T-helper 2 cell treated with Interferon-gamma antibody and Interleukin-4, amounts not matched to agents 5 μg/mL and 100 μg/mL, for 36 hours (primary cell): ENCODE measurements at regions not wholly inside any gene's neighbourhood (a gene's known extent, or its start where the extent isn't known, plus 50 kb on each side); places are given as distances from the start of the nearest gene placed in this dataset.

ENCODE experiments used
- DNase-seq: peaks from one replicate; pipeline ENCODE4 v3.0.0; 2021; ENCODE audit warnings: low spot score
- H3K27ac Mint-ChIP-seq: one replicate; pipeline ENCODE4 v1.8.0; 2021; ENCODE audit warnings: mild to moderate bottlenecking, mixed read lengths
- H3K27me3 Mint-ChIP-seq: one replicate; pipeline ENCODE4 v1.8.0; 2021; ENCODE audit warnings: low read depth, mixed read lengths
- H3K36me3 Mint-ChIP-seq: one replicate; pipeline ENCODE4 v1.8.0; 2021; ENCODE audit warnings: low read depth, mixed read lengths
- H3K4me1 Mint-ChIP-seq: one replicate; pipeline ENCODE4 v1.8.0; 2021; ENCODE audit warnings: low read depth, mixed read lengths
- H3K4me3 Mint-ChIP-seq: one replicate; pipeline ENCODE4 v1.8.0; 2022; ENCODE audit warnings: mild to moderate bottlenecking, moderate library complexity, mixed read lengths
- H3K9me3 Mint-ChIP-seq: one replicate; pipeline ENCODE4 v1.8.0; 2021; ENCODE audit warnings: mixed read lengths

DNA sequence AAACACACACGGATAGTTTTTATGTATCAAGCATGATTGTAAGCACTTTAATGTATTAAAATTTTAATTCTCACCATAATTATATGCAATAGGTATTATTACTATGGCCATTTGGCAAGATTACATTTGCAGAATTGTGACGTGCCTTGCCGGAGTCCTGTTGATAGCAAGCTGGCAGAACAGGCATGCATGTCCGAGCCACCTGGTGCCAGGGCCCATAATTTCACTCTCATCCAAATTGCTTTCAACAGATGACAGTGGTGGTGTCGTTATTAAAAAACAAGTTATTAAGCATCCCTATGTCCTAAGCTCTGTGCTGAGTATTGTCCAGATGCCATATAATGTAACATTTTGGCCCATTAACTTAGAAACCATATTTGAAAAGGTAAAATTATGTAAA lies 374.3 kb downstream of the FOXO1 start:
- DNase-seq: no peak
- Mint-ChIP-seq H3K27ac (no peak overlapping the region), H3K27me3 (no peaks in the 10 kb centered on the region), H3K4me1 (peaks cover 4% of the 10 kb centered on the region), H3K36me3 (peaks cover 4% of the 10 kb centered on the region), H3K4me3 (no peak overlapping the region), H3K9me3 (peaks cover 12% of the 10 kb centered on the region)

DNA sequence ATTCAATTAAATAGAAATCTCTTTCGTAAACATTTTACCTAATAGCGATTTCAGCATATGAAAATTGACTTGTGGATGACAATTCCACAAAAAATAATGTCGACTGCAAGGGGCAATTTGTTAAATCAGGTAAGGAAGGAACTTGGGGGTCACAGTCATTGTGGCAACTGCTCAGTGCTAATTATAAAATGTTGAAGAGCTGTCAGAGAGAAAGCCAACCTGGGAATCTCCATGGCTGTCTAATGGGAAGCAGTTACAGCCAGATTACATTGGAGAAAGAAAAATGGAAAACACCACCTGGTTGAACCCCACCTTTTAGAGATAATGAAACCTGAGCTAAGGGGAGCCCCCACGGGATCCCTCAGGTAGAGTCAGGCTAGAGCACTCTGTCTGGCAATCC lies 373.9 kb downstream of the FOXO1 start:
- Mint-ChIP-seq H3K4me3 (no peak overlapping the region), H3K36me3 (peaks cover 4% of the 10 kb centered on the region), H3K27ac (no peak overlapping the region), H3K4me1 (peaks cover 4% of the 10 kb centered on the region), H3K27me3 (no peaks in the 10 kb centered on the region), H3K9me3 (peaks cover 14% of the 10 kb centered on the region)
- DNase-seq: no peak

DNA sequence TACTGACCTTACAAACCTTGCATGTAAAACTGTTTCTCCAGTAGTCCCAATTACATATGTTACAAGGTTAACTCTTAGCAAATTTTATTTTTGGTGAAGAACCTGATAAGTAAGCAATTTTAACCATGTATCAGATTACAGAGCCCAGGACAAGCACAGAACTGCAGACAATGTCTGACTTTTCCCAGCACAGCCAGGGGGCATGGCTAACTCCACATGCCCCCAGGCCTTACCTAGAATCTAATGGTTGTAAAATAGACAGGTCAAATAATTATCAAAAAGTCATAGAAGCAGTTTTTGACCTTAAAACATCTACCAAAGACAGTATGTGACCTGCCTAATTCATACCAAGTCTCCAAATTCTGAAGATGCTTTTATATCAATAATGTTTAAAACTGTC lies 364.1 kb downstream of the FOXO1 start:
- no peak overlapping the region for H3K27ac Mint-ChIP-seq
- H3K27me3 Mint-ChIP-seq: no peaks in the 10 kb centered on the region
- H3K4me1 Mint-ChIP-seq: peaks cover under 1% of the 10 kb centered on the region
- DNase-seq: no peak
- peaks cover 9% of the 10 kb centered on the region for H3K36me3 Mint-ChIP-seq
- no peak overlapping the region for H3K4me3 Mint-ChIP-seq
- H3K9me3 Mint-ChIP-seq: peaks cover 37% of the 10 kb centered on the region

DNA sequence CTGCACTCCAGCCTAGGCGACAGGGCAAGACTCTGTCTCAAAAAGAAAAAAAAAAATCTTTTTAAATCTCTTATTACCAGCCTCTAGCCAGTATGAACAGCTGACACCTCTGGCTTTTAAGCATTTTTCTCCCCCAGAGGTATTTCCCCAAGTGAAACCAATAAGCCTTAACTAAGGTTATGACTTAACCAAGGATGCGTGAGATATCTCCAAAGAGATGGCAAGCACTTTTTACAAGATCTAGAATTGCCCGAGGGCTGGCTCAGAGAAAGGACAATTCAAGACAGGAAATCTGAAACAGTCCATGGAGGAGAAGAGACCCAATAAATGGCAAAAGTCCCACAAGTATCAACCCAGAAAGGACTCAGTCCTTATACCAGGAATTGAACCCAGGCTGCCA lies 362.1 kb downstream of the FOXO1 start:
- no peak for DNase-seq
- H3K36me3 Mint-ChIP-seq: peaks cover 12% of the 10 kb centered on the region
- no peaks in the 10 kb centered on the region for H3K27me3 Mint-ChIP-seq
- no peak overlapping the region for H3K4me3 Mint-ChIP-seq
- H3K9me3 Mint-ChIP-seq: peaks cover 39% of the 10 kb centered on the region
- peaks cover 2% of the 10 kb centered on the region for H3K4me1 Mint-ChIP-seq
- H3K27ac Mint-ChIP-seq: no peak overlapping the region

DNA sequence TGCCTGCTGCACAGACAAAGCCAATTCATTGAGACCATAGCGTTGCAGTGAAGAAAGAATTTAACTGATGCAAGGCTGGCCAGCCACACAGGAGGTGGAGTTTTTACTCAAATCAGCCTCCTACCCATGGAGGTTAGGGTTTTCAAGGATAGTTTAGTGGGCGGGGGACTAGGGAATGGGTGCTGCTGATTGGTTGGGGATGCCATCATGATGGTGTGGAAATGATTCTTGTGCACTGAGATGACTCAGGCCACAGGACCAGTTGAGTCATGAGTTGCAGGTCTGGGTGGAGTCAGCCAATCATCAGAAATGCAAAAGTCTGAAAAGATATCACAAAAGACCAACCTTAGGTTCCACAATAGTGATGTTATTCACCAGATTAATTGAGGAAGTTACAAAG lies 359.6 kb downstream of the FOXO1 start:
- DNase-seq: peak; percentile 56
- Mint-ChIP-seq H3K27me3 (no peaks in the 10 kb centered on the region), H3K27ac (no peak overlapping the region), H3K4me3 (no peak overlapping the region), H3K4me1 (peaks cover 2% of the 10 kb centered on the region), H3K9me3 (peaks cover 32% of the 10 kb centered on the region), H3K36me3 (peaks cover 12% of the 10 kb centered on the region)

DNA sequence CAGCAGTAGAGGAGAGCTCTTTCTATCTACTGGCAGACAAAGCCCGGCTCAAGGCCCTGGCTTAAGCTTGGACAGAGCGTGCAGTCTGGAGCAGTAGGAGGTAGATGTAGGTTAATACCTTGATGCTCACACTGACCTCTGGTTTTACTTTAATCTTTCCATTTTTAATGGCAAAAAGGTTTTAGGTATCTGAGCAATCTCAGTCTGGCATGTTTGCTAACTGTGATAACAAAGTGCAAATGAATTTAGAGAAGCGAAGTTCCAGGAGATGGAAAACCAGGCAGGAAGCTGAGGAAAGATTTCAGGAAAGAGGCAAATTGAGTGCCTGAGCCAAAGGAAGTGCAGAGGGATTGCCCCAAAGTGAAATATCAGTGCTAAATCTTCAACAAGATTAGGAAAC lies 356.6 kb downstream of the FOXO1 start:
- Mint-ChIP-seq H3K27me3 (no peaks in the 10 kb centered on the region), H3K36me3 (peaks cover 12% of the 10 kb centered on the region), H3K4me3 (no peak overlapping the region), H3K4me1 (peaks cover 4% of the 10 kb centered on the region), H3K9me3 (peaks cover 23% of the 10 kb centered on the region), H3K27ac (no peak overlapping the region)
- no peak for DNase-seq

DNA sequence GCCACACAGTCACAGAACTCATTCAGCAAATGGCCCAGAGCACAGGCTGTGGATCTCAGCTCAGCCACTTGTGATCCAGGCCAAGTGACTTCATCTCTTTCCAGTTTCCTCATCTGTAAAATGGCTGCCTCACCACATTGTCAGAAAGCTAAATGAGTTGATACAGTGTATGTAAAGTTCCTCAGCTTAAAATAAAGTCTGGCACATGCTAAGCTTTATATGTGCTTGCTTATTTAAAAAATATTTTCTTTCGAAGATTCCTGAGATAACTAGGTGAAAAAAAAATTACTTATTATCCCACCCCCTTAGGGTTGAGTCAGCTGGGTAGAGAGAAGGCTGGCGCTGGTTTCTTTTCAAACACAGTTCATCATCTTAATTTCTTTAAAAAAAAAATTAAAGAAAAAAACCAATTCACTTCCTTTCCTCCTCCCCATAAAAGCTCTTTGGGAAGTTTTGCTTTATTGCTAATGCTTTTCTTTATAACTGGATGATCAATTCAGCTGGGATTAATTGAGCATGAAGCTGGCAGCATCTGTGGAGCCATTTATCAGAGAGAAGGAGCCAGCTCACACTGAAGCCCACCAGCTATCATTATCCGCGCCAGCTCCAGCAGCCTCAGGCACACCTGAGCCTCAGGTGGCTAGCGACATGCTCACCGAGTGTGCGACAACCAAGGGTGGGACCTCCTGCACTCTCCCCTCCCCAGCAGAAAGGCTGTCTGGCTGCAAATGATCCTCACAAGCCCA lies 354.9 kb downstream of the FOXO1 start:
- H3K4me3 Mint-ChIP-seq: no peak overlapping the region
- DNase-seq: no peak
- no peaks in the 10 kb centered on the region for H3K27me3 Mint-ChIP-seq
- peaks cover 10% of the 10 kb centered on the region for H3K9me3 Mint-ChIP-seq
- H3K4me1 Mint-ChIP-seq: peaks cover 19% of the 10 kb centered on the region
- H3K27ac Mint-ChIP-seq: no peak overlapping the region
- peaks cover 4% of the 10 kb centered on the region for H3K36me3 Mint-ChIP-seq

DNA sequence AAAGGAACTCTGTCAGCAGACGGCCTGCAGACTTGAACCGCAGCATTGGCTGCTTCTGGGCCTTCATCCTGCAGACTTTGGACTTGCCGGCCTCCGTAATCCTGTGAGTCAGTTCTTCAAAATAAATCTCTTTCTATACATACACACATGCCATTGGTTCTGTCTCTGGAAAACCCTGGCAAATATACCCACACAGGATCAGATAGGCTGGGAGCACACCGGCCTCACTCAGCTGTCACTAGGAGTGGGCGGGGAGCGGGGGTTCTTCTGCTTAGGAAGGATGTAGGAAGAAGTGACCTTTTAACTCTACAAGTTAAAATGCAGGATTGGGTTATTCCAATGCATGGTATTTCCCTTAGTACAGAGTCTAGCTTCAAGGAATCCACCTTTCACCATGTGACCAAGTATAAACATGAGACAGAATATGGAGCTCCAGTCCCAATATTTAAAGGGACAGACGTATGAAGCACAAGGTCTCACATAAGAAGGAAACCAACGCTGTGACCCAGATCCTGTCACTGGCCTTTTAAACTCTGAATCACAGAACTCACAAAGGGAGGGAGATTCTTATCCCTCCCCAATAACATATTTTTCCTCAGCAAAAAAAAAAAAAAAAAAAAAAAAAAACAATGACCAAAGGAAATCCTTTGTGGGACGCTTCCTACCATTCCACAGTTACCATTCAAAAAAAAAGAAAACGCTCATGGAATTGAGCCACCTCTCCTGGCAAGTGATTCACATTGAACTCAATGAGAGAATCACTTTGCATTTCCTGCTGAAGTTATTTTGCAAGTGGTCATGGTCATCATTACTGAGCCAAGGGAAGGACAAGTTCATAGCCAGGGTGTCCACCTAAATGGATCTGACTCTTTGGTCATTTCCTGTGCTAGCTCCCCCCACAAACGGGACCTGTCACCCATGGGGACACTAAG lies 352.9 kb downstream of the FOXO1 start:
- H3K4me1 Mint-ChIP-seq: peaks cover 31% of the 10 kb centered on the region
- no peak overlapping the region for H3K4me3 Mint-ChIP-seq
- H3K27ac Mint-ChIP-seq: no peak overlapping the region
- no peaks in the 10 kb centered on the region for H3K9me3 Mint-ChIP-seq
- no peak for DNase-seq
- no peaks in the 10 kb centered on the region for H3K27me3 Mint-ChIP-seq
- H3K36me3 Mint-ChIP-seq: no peaks in the 10 kb centered on the region

DNA sequence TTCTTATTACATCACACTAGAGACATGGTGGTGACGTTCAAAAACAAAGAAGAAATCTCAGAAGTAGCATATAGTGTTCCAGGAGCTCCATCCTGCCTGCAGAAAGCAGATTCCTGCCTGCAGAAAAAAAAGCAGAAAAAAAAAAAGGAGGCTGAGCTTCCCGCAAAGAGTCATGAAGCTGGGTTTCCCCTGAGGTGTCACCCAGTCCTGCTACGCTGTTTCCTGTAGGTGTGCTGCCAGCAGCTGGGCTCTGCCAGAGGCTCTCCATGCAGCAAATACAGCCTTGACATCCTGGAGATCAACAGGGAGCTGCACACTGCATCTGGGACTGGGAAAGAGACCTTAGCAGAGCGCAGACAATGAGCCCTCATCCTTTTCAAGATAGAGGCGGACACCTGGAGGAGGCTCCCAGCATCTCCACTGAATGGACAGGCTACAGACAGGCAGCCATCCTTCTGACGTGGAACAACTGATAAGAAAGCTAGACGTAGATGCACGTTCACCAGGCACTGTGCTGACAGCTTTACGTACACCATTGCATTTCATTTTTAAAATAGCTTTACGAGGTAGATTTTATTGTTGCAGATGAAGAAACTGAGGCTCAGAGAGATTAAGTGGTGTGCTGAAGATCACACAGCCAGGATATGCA lies 350.9 kb downstream of the FOXO1 start:
- no peaks in the 10 kb centered on the region for H3K27me3 Mint-ChIP-seq
- H3K4me3 Mint-ChIP-seq: peak overlapping the region; percentile 60
- DNase-seq: peak; percentile 53
- no peaks in the 10 kb centered on the region for H3K36me3 Mint-ChIP-seq
- H3K27ac Mint-ChIP-seq: peak overlapping the region; percentile 67
- H3K4me1 Mint-ChIP-seq: peaks cover 42% of the 10 kb centered on the region
- H3K9me3 Mint-ChIP-seq: no peaks in the 10 kb centered on the region

DNA sequence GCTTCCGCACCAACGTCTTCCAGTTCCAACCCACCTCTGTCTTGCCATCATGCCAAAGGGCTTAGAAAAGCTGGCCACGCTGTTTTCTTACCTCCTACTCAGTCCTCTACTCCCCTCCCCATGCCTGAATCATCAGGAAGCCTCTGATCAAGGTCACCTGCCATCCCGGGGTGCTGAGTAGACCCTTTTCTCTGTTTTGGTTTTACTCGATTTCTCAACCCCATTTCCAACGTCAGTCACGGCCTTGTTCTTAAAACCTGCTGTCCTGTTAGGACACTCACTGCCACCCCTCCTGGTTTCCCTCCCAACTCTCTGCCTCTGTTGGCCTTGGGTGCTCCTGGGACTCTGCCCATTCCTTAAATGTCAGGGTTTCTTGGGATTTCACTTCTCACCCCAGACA lies 350.1 kb downstream of the FOXO1 start:
- Mint-ChIP-seq H3K4me1 (peaks cover 42% of the 10 kb centered on the region), H3K4me3 (peak overlapping the region; percentile 27)
- DNase-seq: peak; percentile 42

DNA sequence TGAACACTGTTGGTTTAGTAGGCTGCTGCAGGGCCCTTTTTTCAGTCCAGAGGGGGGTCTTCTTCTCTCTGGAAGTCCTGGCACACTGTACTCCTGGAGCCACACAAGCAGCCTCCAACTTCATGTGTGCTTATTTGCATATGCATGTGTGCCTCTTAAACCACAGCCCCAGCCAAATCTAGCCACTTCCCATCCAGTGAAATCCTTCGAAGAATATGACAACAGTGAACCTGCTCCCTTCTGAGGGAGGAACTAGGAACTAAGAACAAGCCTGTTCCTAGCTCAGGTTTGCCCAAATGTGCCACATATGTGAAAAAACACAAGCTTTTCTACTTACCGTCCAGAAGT lies 348.5 kb downstream of the FOXO1 start:
- Mint-ChIP-seq H3K27me3 (no peaks in the 10 kb centered on the region), H3K27ac (no peak overlapping the region), H3K4me1 (peaks cover 42% of the 10 kb centered on the region), H3K36me3 (no peaks in the 10 kb centered on the region), H3K9me3 (no peaks in the 10 kb centered on the region), H3K4me3 (no peak overlapping the region)
- DNase-seq: no peak

More for the DNA sequence above, 350.1 kb downstream of the FOXO1 start:
- H3K9me3 Mint-ChIP-seq: no peaks in the 10 kb centered on the region
- H3K27me3 Mint-ChIP-seq: no peaks in the 10 kb centered on the region
- no peaks in the 10 kb centered on the region for H3K36me3 Mint-ChIP-seq
- peak overlapping the region; percentile 68 for H3K27ac Mint-ChIP-seq

DNA sequence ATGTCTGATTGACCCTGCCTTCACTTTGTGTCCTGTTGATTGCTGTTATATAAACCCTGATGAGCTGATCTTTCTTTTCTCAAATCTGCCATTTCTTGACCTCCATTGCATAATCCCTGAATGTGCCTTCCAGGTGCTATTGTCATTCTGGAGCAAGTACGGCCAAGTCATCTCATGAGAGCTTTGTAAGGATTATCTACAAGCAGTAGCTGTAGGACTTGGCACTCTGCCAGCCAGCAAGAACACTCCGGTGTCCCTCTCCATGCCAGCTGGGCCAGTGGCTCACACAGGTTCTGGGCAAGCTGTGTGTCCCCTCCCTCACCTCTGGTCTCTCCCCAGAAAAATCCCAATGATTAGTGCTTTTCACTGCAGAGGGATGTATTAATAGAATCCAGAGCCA lies 348.1 kb downstream of the FOXO1 start:
- H3K4me1 Mint-ChIP-seq: peaks cover 42% of the 10 kb centered on the region
- DNase-seq: no peak
- peaks cover 4% of the 10 kb centered on the region for H3K9me3 Mint-ChIP-seq
- peaks cover 1% of the 10 kb centered on the region for H3K36me3 Mint-ChIP-seq
- H3K27ac Mint-ChIP-seq: no peak overlapping the region
- H3K27me3 Mint-ChIP-seq: no peaks in the 10 kb centered on the region
- no peak overlapping the region for H3K4me3 Mint-ChIP-seq

DNA sequence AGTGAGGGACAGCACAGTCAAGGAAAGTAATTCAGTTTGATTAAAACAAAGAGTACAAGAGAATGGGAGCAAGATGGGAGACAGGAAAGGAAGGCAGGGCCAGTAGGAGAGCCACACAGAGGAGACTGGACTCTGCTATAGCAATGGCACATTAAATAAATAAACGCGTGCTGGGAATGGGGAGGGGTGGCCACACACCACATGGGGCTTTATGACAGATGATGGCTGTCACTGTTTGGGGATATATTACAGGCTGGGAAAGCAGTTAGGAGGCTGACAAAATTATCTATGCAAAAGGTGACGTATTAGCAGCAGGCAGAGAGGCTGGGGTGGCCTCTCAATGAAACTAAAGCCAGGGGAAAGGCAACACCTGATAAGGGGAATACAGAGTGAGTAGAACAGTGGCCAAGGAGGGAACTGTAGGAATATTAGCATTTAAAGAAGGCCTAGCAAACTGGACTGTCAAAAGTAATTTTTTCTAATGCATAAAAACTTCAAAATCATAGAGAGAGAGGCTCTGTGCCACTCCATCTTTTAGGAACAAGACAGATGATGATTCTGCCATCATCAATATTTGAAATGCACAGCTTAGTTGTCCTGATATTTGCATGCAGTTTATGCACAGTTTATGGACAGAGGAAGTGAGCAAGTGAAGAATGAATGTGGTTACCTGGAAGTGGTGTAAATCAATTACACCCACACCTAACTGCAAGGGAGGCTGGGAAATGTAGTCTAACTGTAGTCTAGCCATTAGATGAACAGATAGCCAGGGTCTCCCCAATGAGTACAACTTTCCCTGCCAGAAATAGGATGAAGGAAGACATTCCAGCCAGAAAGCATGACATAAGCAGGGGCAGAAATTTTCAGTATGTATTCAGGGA lies 346.5 kb downstream of the FOXO1 start:
- Mint-ChIP-seq H3K4me1 (peaks cover 40% of the 10 kb centered on the region), H3K9me3 (peaks cover 13% of the 10 kb centered on the region), H3K36me3 (peaks cover 4% of the 10 kb centered on the region), H3K27ac (no peak overlapping the region), H3K4me3 (no peak overlapping the region), H3K27me3 (no peaks in the 10 kb centered on the region)
- no peak for DNase-seq
